Effector memory CD4-positive, alpha-beta T cell (primary cell): ENCODE measurements at regions not wholly inside any gene's neighbourhood (a gene's known extent, or its start where the extent isn't known, plus 50 kb on each side); places are given as distances from the start of the nearest gene placed in this dataset.

Source experiments
- DNase-seq, 3 donors: peaks; one replicate each; pipeline ENCODE4 v3.0.0-alpha.2; 2020
- H3K27ac ChIP-seq: 2 replicates; pipeline ENCODE4 v1.7.0; 2013; ENCODE audit warnings: mild to moderate bottlenecking, low read length, moderate library complexity; ENCODE audit not compliant: insufficient read depth, poor library complexity, severe bottlenecking
- H3K27me3 ChIP-seq: replicated peaks from 2 replicates; pipeline ENCODE4 v1.7.0; 2013; ENCODE audit warnings: mild to moderate bottlenecking, low read length; ENCODE audit not compliant: insufficient read depth, control insufficient read depth, poor library complexity, severe bottlenecking
- H3K36me3 ChIP-seq: 2 replicates; pipeline ENCODE4 v1.7.0; 2013; ENCODE audit warnings: mild to moderate bottlenecking, low read length, moderate library complexity; ENCODE audit not compliant: control insufficient read depth, insufficient read depth
- H3K4me1 ChIP-seq: 2 replicates; pipeline ENCODE4 v1.7.0; 2013; ENCODE audit warnings: low read length, mild to moderate bottlenecking; ENCODE audit not compliant: control insufficient read depth, insufficient read depth, poor library complexity, severe bottlenecking
- H3K4me3 ChIP-seq: 2 replicates; pipeline ENCODE4 v1.7.0; 2013; ENCODE audit warnings: low read length, low read depth, mild to moderate bottlenecking; ENCODE audit not compliant: insufficient read depth, poor library complexity, severe bottlenecking
- H3K9me3 ChIP-seq: 2 replicates; pipeline ENCODE4 v1.7.0; 2013; ENCODE audit warnings: mild to moderate bottlenecking, low read length, moderate library complexity; ENCODE audit not compliant: control insufficient read depth

GRCh38 chr2:82811946-82812345, 1647.1 kb downstream of the SUCLG1 start:
- Histone ChIP-seq H3K4me3 (no peak overlapping the region), H3K4me1 (no peaks in the 10 kb centered on the region), H3K36me3 (no peaks in the 10 kb centered on the region), H3K9me3 (no peaks in the 10 kb centered on the region), H3K27ac (no peak overlapping the region), H3K27me3 (no peaks in the 10 kb centered on the region)
- DNase-seq, result no peak

- no peaks in the 10 kb centered on the region for H3K27me3 ChIP-seq
- H3K36me3 ChIP-seq, result no peaks in the 10 kb centered on the region
- H3K4me3 ChIP-seq, result no peak overlapping the region
- DNase-seq, result no peak
- no peaks in the 10 kb centered on the region for H3K4me1 ChIP-seq
- no peak overlapping the region for H3K27ac ChIP-seq
- H3K9me3 ChIP-seq, result no peaks in the 10 kb centered on the region
Observed at GRCh38 chr2:82803307-82803706, 1655.8 kb downstream of the SUCLG1 start.

DNA sequence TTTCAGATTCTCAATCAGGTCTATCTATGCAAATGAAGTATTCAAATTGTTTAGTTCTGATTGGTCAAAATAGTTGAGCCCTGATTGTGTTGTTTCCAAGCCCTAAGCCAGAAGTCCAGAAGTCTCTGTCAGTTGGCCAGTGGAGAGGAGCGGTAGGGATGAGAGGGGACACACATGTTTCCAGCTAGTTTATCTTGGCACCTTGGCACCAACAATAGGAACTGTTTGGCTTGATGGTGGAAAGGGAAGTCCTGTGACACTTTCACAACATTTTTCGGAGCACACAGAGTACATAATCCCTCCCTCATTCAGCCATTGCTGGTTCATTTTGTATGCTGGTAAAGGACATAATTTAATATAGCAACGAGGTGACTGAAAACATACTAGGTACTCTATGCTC, 1661.6 kb downstream of the SUCLG1 start:
- Histone ChIP-seq H3K4me1 (no peaks in the 10 kb centered on the region), H3K36me3 (no peaks in the 10 kb centered on the region), H3K4me3 (no peak overlapping the region), H3K27me3 (no peaks in the 10 kb centered on the region), H3K9me3 (no peaks in the 10 kb centered on the region), H3K27ac (no peak overlapping the region)
- DNase-seq, result no peak

DNA sequence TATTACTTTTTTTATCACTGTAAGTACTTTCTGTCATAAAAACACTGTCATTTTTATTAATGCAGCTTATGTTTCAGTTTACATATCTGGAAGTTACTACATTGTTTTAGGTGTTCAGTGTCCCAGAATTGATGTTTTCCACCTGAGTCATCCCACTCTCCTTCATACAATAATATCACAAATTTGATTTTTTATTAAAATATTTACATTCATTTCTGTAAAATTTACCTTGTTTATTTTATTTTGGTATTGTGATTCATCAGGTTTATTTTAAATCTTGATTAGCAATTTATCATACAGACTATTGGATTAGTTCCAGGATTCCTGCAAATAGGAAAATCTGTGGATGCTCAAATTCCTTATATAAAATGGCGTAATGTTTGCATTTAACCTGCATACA, 1662.9 kb downstream of the SUCLG1 start:
- H3K27me3 ChIP-seq, result no peaks in the 10 kb centered on the region
- no peaks in the 10 kb centered on the region for H3K4me1 ChIP-seq
- no peaks in the 10 kb centered on the region for H3K9me3 ChIP-seq
- no peak for DNase-seq
- H3K27ac ChIP-seq, result no peak overlapping the region
- H3K4me3 ChIP-seq, result no peak overlapping the region
- H3K36me3 ChIP-seq, result no peaks in the 10 kb centered on the region

DNA sequence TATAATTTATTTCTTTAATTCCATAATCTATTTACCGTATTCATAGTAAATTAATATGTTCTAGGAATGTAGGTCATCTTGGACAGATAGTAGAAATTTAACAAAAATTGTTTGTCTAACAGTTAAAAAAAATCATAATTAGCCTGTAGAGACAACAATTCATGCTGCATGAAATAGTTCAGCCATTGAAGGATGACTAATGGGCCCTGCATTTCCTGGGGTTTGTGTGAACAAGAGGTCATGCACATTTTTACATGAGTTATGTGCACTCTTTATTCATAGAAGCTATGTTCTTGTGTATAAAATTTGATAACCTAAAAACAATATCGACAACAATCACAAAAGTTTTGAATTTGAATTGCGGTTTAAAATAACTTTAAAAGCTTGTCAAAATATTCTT, 1663.6 kb downstream of the SUCLG1 start:
- Histone ChIP-seq H3K27me3 (no peaks in the 10 kb centered on the region), H3K27ac (no peak overlapping the region), H3K4me3 (no peak overlapping the region), H3K4me1 (no peaks in the 10 kb centered on the region), H3K9me3 (no peaks in the 10 kb centered on the region), H3K36me3 (no peaks in the 10 kb centered on the region)
- DNase-seq, result no peak

GRCh38 chr2:82793711-82794435, 1665.2 kb downstream of the SUCLG1 start:
- H3K4me3 ChIP-seq, result no peak overlapping the region
- no peaks in the 10 kb centered on the region for H3K27me3 ChIP-seq
- no peaks in the 10 kb centered on the region for H3K36me3 ChIP-seq
- DNase-seq, result no peak
- no peak overlapping the region for H3K27ac ChIP-seq
- H3K9me3 ChIP-seq, result no peaks in the 10 kb centered on the region
- H3K4me1 ChIP-seq, result no peaks in the 10 kb centered on the region

DNA sequence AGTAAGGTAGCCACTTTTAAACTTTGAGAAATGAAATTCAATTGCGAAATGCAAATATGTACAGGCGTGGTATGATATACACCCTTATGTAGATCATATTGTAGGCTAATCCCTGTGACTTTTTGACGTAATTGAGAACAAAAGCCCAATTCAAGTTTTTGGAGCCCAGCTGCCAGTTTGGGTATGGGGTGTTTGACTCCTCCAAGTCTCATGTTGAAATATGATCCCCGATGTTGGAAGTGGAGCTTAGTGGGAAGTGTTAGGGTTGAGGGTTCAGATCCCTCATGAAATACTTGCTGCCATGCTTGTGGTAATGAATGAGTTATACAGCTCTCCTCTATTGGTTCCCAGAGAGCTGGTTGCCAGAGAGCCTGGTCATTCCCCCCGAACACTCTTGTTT, 1666.8 kb downstream of the SUCLG1 start:
- H3K36me3 ChIP-seq, result no peaks in the 10 kb centered on the region
- H3K27me3 ChIP-seq, result no peaks in the 10 kb centered on the region
- H3K4me3 ChIP-seq, result no peak overlapping the region
- no peak overlapping the region for H3K27ac ChIP-seq
- DNase-seq, result no peak
- H3K9me3 ChIP-seq, result no peaks in the 10 kb centered on the region
- no peaks in the 10 kb centered on the region for H3K4me1 ChIP-seq

GRCh38 chr2:82790206-82791021, 1668.7 kb downstream of the SUCLG1 start:
- no peaks in the 10 kb centered on the region for H3K27me3 ChIP-seq
- H3K4me3 ChIP-seq, result no peak overlapping the region
- no peak for DNase-seq
- no peaks in the 10 kb centered on the region for H3K36me3 ChIP-seq
- no peaks in the 10 kb centered on the region for H3K9me3 ChIP-seq
- no peak overlapping the region for H3K27ac ChIP-seq
- no peaks in the 10 kb centered on the region for H3K4me1 ChIP-seq

- Histone ChIP-seq H3K4me1 (no peaks in the 10 kb centered on the region), H3K27ac (no peak overlapping the region), H3K27me3 (no peaks in the 10 kb centered on the region), H3K36me3 (no peaks in the 10 kb centered on the region), H3K4me3 (no peak overlapping the region), H3K9me3 (no peaks in the 10 kb centered on the region)
- DNase-seq, result no peak
Observed at GRCh38 chr2:82789851-82790205, 1669.3 kb downstream of the SUCLG1 start.

DNA sequence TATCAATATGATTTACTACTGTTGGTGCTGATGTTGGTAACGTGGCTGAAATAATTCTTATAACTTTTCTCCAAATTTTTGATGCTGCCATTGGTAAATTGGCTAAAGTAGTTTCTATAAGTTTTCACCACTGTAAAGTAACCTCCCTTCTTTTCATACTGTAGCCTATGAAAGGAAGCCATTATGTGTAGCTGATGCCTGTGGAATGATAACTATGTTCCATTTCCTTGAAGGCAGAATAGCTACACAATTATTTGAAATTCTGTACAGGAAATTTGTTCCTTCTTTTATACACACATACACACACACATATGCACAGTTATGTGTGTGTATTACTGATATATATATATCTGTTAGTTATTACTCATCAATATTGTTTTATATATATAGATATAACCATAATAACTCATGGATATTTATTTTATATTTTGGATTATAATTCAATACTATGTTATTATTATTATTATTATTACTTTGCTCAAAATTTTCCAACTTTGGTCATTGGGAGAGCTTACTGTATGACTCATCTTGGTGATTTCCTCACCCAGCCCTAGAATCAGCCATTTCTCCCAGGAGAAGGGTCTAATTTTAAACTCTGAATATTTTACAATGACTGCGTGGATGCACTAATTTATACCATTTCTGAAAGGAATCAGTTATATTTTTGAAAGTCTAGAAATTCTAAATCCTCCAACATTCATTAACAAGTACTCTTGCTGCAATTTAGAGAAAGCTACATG, 1677.7 kb downstream of the SUCLG1 start:
- Histone ChIP-seq H3K27me3 (no peaks in the 10 kb centered on the region), H3K4me3 (no peak overlapping the region), H3K36me3 (no peaks in the 10 kb centered on the region), H3K27ac (no peak overlapping the region), H3K9me3 (no peaks in the 10 kb centered on the region), H3K4me1 (no peaks in the 10 kb centered on the region)
- no peak for DNase-seq
